Astrocyte of the hippocampus (primary cell): ENCODE measurements at regions not wholly inside any gene's neighbourhood (a gene's known extent, or its start where the extent isn't known, plus 50 kb on each side); places are given as distances from the start of the nearest gene placed in this dataset.

Experiments used
- DNase-seq: peaks from one replicate; pipeline ENCODE4 v3.0.0; 2011; ENCODE audit warnings: low read depth, low spot score

DNA sequence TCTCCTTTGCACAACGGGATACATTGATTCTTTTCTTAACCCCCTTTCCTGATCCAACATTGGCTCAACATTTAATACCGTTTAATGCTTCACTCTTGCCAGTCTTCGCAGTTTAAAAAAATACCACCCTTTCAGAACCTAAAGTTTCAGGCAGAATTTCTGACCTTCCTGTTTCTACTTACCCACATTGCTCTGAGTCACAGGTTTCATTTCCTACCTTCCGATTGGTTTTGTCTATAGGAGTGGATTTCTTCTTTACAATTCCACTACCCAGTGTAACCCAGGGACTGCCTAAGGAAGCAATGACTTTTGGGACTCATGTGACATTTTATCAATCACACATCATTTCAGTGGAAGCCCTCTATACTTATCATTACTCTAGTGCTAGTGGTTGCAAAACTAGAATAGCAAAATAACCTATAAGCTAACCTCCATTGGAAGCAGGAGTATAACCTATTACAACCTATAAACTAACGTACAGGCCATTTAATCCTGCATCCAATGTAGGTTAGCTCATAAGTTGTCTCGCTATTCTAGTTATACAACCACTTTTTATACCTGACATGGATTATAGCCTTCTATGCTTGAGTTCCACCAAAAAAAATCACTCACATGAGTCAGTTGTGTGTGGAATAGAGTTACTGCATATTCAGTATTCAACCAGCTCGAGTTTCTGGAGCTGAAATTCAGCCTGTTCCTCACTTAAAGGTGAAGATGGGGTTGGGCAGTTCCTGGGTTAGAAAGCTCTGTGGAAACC, 64.9 kb upstream of the KITLG start:
- DNase-seq = no peak

DNA sequence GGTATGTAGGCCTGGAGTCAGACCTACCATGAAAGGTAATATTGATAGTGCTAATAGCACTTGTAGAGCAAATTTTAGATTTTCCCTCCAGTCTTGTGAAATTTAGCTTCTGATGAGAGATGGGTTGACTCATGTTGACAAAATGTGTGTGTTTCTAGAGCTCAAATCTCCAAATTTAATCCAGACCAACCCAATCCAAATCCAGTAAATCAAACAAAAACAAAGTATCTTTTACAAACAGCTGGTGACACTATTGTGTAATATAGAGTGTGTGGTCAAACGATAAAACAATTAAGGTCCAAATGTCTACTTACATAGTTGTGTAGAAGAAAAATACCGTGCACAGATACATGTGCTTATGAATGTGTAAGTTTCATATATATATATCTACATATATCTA, 63.4 kb upstream of the KITLG start:
- DNase-seq = no peak

DNA sequence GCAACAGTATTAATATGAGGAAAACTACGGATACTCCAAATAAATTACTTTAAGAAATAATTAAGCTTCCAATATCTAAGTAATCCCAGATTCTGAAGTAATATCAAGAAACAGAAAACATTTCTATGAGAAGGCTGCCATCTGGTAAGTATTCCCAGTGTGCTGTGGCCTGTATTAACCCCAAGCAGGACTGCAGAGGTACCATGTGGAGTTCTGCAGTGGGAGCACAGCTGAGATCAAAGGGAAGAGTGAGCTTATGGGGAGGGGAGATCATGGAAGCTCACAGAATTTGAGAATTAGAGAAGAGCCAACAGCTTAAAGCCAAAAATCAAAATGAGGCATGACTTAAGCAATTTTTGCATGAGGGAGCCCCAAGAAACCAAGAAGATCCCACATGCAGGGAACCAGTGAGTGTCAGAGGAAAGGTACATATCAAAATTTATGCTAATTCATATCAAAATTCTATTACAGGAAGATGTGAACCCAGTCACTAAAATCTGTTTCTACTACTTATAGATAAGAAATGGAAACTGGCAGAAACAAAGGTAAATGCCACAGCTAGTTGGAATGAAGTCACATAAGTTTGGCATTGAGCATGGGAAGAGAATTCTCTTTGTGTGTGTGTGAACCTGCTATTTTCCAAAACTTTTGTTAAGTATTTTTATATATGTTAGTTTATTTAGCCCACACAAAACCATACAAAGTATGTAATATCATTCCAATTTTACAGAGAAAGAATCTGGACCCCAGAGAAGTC, 62.6 kb upstream of the KITLG start:
- no peak for DNase-seq

DNA sequence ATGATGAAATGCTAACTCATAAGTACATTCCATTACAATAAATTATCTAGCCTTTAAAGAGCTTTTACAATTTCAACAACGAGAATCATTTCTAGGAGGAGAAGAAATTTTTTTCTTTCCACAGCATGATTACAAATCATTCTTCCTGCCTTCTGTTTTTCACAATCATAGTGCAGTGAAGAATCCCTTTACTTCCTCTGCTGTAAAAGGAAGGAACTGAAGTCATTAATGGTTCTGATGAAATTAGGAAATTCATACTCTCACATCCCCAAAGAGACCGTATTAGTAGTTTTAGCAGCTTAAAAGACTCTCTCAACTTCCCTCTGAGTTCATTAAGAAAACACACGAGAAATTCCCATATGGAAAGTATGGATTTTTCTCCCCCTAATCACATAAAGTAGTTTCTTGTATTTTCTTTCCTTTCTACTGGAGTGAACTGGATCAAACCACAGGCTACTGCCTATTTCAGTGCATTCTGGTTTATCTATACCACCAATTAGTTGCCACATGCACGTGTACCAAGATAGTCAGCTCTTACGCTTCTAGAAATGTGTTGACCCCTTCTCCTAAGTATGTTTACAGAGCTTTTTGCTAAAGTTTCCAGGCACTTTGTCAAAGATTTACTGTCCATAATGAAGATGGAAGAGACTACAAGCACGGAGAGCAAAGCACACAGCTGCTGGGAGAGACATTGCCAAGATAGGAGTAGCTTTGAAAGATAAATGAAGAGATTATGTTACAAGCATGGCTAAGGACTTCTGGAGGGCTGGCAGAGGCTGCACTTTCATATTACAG, 58.9 kb upstream of the KITLG start:
- no peak for DNase-seq

DNA sequence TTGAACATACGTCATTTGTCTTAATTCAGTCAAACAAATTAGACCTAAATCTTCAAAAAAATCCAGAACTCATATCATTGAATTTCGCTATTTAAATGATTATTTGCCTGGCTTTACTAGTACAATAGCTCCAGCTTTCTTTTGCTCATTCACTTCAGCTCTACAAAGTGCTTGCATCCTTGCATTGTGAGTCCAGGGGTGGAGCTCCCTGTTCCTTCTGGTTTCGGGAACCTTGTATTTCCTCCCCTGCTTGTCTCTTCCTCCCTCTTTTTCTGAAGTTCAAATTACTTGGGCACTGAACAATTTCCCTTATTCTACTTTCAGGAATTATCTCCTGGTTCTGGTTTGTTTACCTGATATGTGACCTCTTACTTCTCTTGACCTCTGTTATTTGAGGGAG, 58.1 kb upstream of the KITLG start:
- DNase-seq = no peak

DNA sequence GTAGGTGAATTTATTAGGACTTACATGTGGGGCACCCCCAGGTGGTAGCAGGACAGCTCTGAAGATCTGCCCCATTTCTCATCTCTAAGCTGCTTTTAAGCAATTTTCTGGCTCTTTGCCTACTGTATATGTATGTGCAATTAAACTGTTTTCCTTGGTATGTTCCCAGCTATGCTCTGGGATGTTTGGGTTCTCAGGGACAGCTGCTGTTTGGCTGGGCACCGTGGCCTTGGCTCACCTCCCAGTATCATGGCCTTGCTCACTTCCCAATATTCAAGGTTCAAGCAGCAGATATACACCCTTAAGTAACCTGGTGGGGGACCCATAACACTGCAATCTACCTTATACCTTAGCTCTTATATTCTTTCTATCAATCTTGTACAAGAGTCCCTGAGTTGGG, 53.7 kb upstream of the KITLG start:
- no peak for DNase-seq

DNA sequence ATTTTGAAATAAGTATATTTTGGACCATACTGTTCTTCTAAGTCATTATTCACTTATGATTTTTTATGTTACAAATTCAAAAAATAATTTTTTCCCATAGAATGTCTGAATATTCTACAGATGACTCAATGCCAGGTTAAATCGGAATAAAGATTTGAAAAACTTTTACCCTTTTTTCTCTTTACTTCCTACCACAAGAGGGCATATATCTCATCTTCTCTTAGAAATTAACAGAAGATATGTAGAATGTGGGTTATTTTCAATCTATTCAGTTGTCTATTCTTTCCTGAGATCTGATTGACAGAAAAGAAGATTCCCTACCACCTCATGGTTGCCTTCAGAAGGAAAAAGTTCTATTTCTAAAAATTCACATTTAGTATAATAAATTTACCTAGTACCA, 53.0 kb upstream of the KITLG start:
- DNase-seq = no peak

DNA sequence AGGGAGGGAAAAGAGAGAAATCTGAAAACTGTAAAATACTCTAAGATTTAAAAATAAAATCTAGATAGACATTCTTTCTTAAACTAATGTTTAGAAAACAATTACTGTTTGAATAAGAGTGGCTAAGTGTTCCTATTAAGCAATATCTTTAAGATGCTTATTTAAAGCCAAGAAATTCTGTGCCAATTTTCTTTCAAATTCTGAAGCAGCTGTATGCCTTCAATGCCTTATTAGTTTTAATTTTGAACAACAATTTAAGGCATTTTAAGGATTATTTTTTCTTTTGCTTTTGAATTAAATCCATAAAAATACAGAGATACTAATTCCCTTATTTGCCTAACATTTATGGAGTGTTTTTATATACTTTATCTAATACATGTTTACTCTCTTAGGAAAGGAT, 50.3 kb upstream of the KITLG start:
- no peak for DNase-seq
